K562 (cell line): ENCODE measurements at regions not wholly inside any gene's neighbourhood (a gene's known extent, or its start where the extent isn't known, plus 50 kb on each side); places are given as distances from the start of the nearest gene placed in this dataset.

Experiments
- ATAC-seq: fragments of 200-7000 bp; cut with Tn5 transposase; 3 replicates; pipeline ENCODE4 v1.9.1; 2020; ENCODE audit warnings: moderate library complexity
- BruUV-seq: library from RNA; stranded (reverse); fragments of 400-500 nt; replicated peaks from 2 replicates; lab custom pipeline; 2021; lab: Mats Ljungman, UMichigan
- CTCF ChIA-PET: fragments of 300-600 bp; formaldehyde crosslinking; extraction: SDS; loops from one replicate; lab custom pipeline; 2021; ENCODE audit warnings: low intra/inter-chr PET ratio; lab: Yijun Ruan, JAX
- POLR2A ChIA-PET: fragments of 300-600, 350-650 bp; sonication (Branson Sonifier 250); formaldehyde crosslinking; extraction: SDS; loops from one replicate; lab custom pipeline; 2021; ENCODE audit warnings: antibody characterized with exemption, inconsistent platforms; lab: Yijun Ruan, JAX
- DNase-seq, 4 experiments: peaks; one replicate each; pipeline versions ENCODE4 v3.0.0 to v3.0.0-alpha.2; 2011 to 2018; ENCODE audit warnings: low spot score in 3 of 4, mixed read lengths in 3 of 4; ENCODE audit errors: extremely low read depth in 1 of 4
- FAIRE-seq: peaks from 2 replicates; lab custom pipeline; 2011; peaks lifted over from hg19 to GRCh38; lab: Jason Lieb, UNC
- H2AFZ ChIP-seq: 2 replicates; pipeline ENCODE4 v1.6.0; 2011; ENCODE audit warnings: low read depth, low read length, control low read depth, inconsistent platforms
- H3K27ac ChIP-seq: fragments of 200-600 bp; 3 replicates; pipeline ENCODE4 v1.8.0; 2011; ENCODE audit warnings: low read depth, mild to moderate bottlenecking, control low read depth, inconsistent platforms, low read length, moderate library complexity, mixed read lengths; ENCODE audit errors: extremely low read depth
- H3K27me3 ChIP-seq, 2 experiments: fragments of 300-600 bp in 1 of 2; 2 replicates in 1 of 2; 3 replicates in 1 of 2; pipeline versions ENCODE4 v1.6.0 to v1.8.0; 2011; ENCODE audit warnings: inconsistent platforms in 2 of 2, low read length in 2 of 2, mild to moderate bottlenecking in 1 of 2, mixed read lengths in 1 of 2, moderate library complexity in 1 of 2; ENCODE audit not compliant: control insufficient read depth in 2 of 2, insufficient read depth in 2 of 2
- H3K36me3 ChIP-seq: fragments of 300-600 bp; 3 replicates; pipeline ENCODE4 v1.8.0; 2011; ENCODE audit warnings: mild to moderate bottlenecking, low read length, inconsistent platforms; ENCODE audit not compliant: control insufficient read depth, insufficient read depth
- H3K4me1 ChIP-seq, 2 experiments: fragments of 200-600 bp in 1 of 2; replicated peaks in 1 of 2; 2 replicates in 1 of 2; 3 replicates in 1 of 2; pipeline versions ENCODE4 v1.5.1 to v1.8.0; 2011; ENCODE audit warnings: inconsistent platforms in 2 of 2, low read length in 2 of 2, mild to moderate bottlenecking in 1 of 2, mixed read lengths in 1 of 2, moderate library complexity in 1 of 2; ENCODE audit not compliant: control insufficient read depth in 2 of 2, insufficient read depth in 2 of 2
- H3K4me2 ChIP-seq: 2 replicates; pipeline ENCODE4 v1.6.1; 2011; ENCODE audit warnings: low read length, control low read depth, inconsistent platforms, mixed read lengths; ENCODE audit not compliant: insufficient read depth
- H3K4me3 ChIP-seq: fragments of 200-600 bp; sonication (generic), shearing (Covaris generic); 2 replicates; pipeline ENCODE4 v1.5.1; 2016; ENCODE audit warnings: control low read depth, inconsistent platforms
- H3K79me2 ChIP-seq: fragments of 200-600 bp; 3 replicates; pipeline ENCODE4 v1.8.0; 2011; ENCODE audit warnings: low read length, inconsistent platforms; ENCODE audit not compliant: control insufficient read depth, insufficient read depth
- H3K9ac ChIP-seq, 2 experiments: 2 replicates each; pipeline versions ENCODE4 v1.6.0 to v1.6.1; 2011; ENCODE audit warnings: low read depth in 2 of 2, low read length in 2 of 2, control low read depth in 1 of 2, inconsistent platforms in 1 of 2, mild to moderate bottlenecking in 1 of 2, mixed read lengths in 1 of 2; ENCODE audit not compliant: insufficient read depth in 1 of 2
- H3K9me1 ChIP-seq: one replicate; pipeline ENCODE4 v1.6.0; 2011; ENCODE audit warnings: inconsistent platforms, mild to moderate bottlenecking, low read length, moderate library complexity; ENCODE audit not compliant: control insufficient read depth, insufficient read depth
- H3K9me3 ChIP-seq: replicated peaks from 2 replicates; pipeline ENCODE4 v1.5.1; 2011; ENCODE audit warnings: low read depth, low read length, inconsistent platforms; ENCODE audit not compliant: control insufficient read depth, insufficient read depth
- H4K20me1 ChIP-seq: replicated peaks from 2 replicates; pipeline ENCODE4 v1.6.1; 2011; ENCODE audit warnings: low read length, inconsistent platforms, mixed read lengths; ENCODE audit not compliant: control insufficient read depth, insufficient read depth
- ESRRA ChIP-seq: fragments of 450-650 bp; IDR thresholded peaks from 2 replicates; pipeline ENCODE4 v1.6.1; 2014; ENCODE audit warnings: low read depth, mild to moderate bottlenecking, moderate library complexity, borderline replicate concordance
- ILK ChIP-seq: fragments of 450-650 bp; IDR thresholded peaks from 2 replicates; pipeline ENCODE4 v1.6.1; 2016; ENCODE audit warnings: missing genetic modification characterization, low read depth, mild to moderate bottlenecking, missing compliant biosample characterization, moderate library complexity, borderline replicate concordance
- IRF1 ChIP-seq: sonication (generic); formaldehyde crosslinking; IDR thresholded peaks from 2 replicates; pipeline ENCODE4 v1.8.0; 2022; ENCODE audit warnings: missing genetic modification reagents, mild to moderate bottlenecking, borderline replicate concordance
- KAT8 ChIP-seq: fragments of 450-650 bp; IDR thresholded peaks from 2 replicates; pipeline ENCODE4 v1.6.1; 2016; ENCODE audit warnings: low read depth, mild to moderate bottlenecking
- RHOXF2B ChIP-seq: fragments of 250-450 bp; sonication (Bioruptor Pico); conservative IDR thresholded peaks from 2 replicates; pipeline ENCODE4 v1.5.1; 2021
- TARDBP ChIP-seq: fragments of 450-650 bp; IDR thresholded peaks from 2 replicates; pipeline ENCODE4 v1.6.1; 2016
- ZNF224 ChIP-seq: sonication (generic); formaldehyde crosslinking; IDR thresholded peaks from 2 replicates; pipeline ENCODE4 v1.8.0; 2022; ENCODE audit warnings: mild to moderate bottlenecking, missing genetic modification reagents
- ZNF668 ChIP-seq: fragments of 250-450 bp; sonication (Bioruptor Pico); IDR thresholded peaks from 2 replicates; pipeline ENCODE4 v1.8.0; 2022; ENCODE audit warnings: mild to moderate bottlenecking, inconsistent platforms
- WGBS: fragments of 100-300 bp; shearing (Covaris generic); methylation state at CpG from one replicate; pipeline ENCODE4 v1.1.6; 2016; ENCODE audit warnings: low coverage, mixed read lengths; ENCODE audit not compliant: insufficient coverage; ENCODE audit errors: missing lambda C conversion rate; 5-methylcytosine and 5-hydroxymethylcytosine counted together
- in situ Hi-C: fragments of 300-500 bp; cut with MboI; formaldehyde crosslinking; loops from 4 replicates; pipeline ENCODE4 v1.15.0; 2018; ENCODE audit warnings: inconsistent platforms, mixed read lengths
- intact Hi-C: fragments of 100-400 bp; cut with micrococcal nuclease; formaldehyde crosslinking; loops from 2 replicates; pipeline ENCODE4 v1.14.2; 2022
- TF ChIP-seq, protein P1 (sequence below), 2 experiments: fragments of 450-650 bp; formaldehyde crosslinking in 1 of 2; IDR thresholded peaks; 2 replicates each; pipeline versions ENCODE4 v1.4.0 to v1.6.1; 2014 to 2020; ENCODE audit warnings: mild to moderate bottlenecking in 2 of 2, borderline replicate concordance in 1 of 2, low read depth in 1 of 2
- TF ChIP-seq, protein P2 (sequence below): sonication (generic); formaldehyde crosslinking; IDR thresholded peaks from 2 replicates; pipeline ENCODE4 v1.4.0; 2020; ENCODE audit warnings: mild to moderate bottlenecking, missing genetic modification reagents

GRCh38 chr6:79775222-79775621 lies 144.1 kb downstream of the SH3BGRL2 start (continued):
- TF ChIP-seq, protein P1, sequence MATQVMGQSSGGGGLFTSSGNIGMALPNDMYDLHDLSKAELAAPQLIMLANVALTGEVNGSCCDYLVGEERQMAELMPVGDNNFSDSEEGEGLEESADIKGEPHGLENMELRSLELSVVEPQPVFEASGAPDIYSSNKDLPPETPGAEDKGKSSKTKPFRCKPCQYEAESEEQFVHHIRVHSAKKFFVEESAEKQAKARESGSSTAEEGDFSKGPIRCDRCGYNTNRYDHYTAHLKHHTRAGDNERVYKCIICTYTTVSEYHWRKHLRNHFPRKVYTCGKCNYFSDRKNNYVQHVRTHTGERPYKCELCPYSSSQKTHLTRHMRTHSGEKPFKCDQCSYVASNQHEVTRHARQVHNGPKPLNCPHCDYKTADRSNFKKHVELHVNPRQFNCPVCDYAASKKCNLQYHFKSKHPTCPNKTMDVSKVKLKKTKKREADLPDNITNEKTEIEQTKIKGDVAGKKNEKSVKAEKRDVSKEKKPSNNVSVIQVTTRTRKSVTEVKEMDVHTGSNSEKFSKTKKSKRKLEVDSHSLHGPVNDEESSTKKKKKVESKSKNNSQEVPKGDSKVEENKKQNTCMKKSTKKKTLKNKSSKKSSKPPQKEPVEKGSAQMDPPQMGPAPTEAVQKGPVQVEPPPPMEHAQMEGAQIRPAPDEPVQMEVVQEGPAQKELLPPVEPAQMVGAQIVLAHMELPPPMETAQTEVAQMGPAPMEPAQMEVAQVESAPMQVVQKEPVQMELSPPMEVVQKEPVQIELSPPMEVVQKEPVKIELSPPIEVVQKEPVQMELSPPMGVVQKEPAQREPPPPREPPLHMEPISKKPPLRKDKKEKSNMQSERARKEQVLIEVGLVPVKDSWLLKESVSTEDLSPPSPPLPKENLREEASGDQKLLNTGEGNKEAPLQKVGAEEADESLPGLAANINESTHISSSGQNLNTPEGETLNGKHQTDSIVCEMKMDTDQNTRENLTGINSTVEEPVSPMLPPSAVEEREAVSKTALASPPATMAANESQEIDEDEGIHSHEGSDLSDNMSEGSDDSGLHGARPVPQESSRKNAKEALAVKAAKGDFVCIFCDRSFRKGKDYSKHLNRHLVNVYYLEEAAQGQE (IDR thresholded peaks at IDR 0.05; ENCODE audit: borderline replicate concordance) = no peak
- TF ChIP-seq, protein P1 (CRISPR knock-in tag; IDR thresholded peaks at IDR 0.05; ENCODE audit: low read depth) = no peak
- TF ChIP-seq ZNF668 (CRISPR knock-in tag) = no peak

GRCh38 chr6:79764747-79765146 lies 133.6 kb downstream of the SH3BGRL2 start:
- no peak overlapping the region for H3K4me3 ChIP-seq
- H3K9me3 ChIP-seq = no peaks in the 10 kb centered on the region
- in situ Hi-C loops (no loop called here), intact Hi-C loops (no loop called here)
- POLR2A ChIA-PET = no interaction called here
- peaks cover 0 to 10% of the 10 kb centered on the region in 2 experiments; a peak in 2 of 5 replicates for H3K27me3 ChIP-seq
- H2AFZ ChIP-seq = no peak overlapping the region
- no peaks in the 10 kb centered on the region for H4K20me1 ChIP-seq
- no peaks in the 10 kb centered on the region for H3K4me1 ChIP-seq
- 1% methylated on average over 8 of the region's 8 CpGs for WGBS
- H3K27ac ChIP-seq = no peak overlapping the region
- DNase-seq = peak in 1 of 4 experiments; percentile 9
- no peak for FAIRE-seq
- CTCF ChIA-PET = no interaction called here
- no peak overlapping the region for H3K4me2 ChIP-seq
- H3K36me3 ChIP-seq = no peaks in the 10 kb centered on the region
- no peak overlapping the region for H3K9ac ChIP-seq
- ATAC-seq = no peak
- H3K79me2 ChIP-seq = no peaks in the 10 kb centered on the region
- no peaks in the 10 kb centered on the region for H3K9me1 ChIP-seq
- BruUV-seq = no TSS peak
- TF ChIP-seq ESRRA = no peak
- no peak for TF ChIP-seq TARDBP
- no peak for TF ChIP-seq IRF1 (CRISPR knock-in tag)
- TF ChIP-seq ILK = no peak
- no peak for TF ChIP-seq RHOXF2B (CRISPR knock-in tag)
- TF ChIP-seq KAT8 = no peak
- TF ChIP-seq ZNF224 (CRISPR knock-in tag) = no peak
- TF ChIP-seq, protein P2, sequence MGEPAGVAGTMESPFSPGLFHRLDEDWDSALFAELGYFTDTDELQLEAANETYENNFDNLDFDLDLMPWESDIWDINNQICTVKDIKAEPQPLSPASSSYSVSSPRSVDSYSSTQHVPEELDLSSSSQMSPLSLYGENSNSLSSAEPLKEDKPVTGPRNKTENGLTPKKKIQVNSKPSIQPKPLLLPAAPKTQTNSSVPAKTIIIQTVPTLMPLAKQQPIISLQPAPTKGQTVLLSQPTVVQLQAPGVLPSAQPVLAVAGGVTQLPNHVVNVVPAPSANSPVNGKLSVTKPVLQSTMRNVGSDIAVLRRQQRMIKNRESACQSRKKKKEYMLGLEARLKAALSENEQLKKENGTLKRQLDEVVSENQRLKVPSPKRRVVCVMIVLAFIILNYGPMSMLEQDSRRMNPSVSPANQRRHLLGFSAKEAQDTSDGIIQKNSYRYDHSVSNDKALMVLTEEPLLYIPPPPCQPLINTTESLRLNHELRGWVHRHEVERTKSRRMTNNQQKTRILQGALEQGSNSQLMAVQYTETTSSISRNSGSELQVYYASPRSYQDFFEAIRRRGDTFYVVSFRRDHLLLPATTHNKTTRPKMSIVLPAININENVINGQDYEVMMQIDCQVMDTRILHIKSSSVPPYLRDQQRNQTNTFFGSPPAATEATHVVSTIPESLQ (CRISPR knock-in tag) = no peak
